ENCODE measurements at regions not wholly inside any gene's neighbourhood (a gene's known extent, or its start where the extent isn't known, plus 50 kb on each side); places are given as distances from the start of the nearest gene placed in this dataset.
A peak's percentile ranks its signal among the peaks of the same experiment; 100 is the strongest.

- no peak overlapping the region for H3K4me3 Mint-ChIP-seq
- H3K27ac Mint-ChIP-seq = peak overlapping the region in 1 of 3 experiments; percentile 87
- H3K36me3 Mint-ChIP-seq (ENCODE audit: low read depth) = no peaks in the 10 kb centered on the region
- H3K4me1 Mint-ChIP-seq = peaks cover 37% of the 10 kb centered on the region
- peaks cover 4% of the 10 kb centered on the region for H3K27me3 Mint-ChIP-seq (ENCODE audit: low read depth)
- TF ChIP-seq CTCF (IDR thresholded peaks at IDR 0.05; ENCODE audit: unreplicated experiment in 3 of 3) = peak; percentile 34 to 58 (median 43)
- no peaks in the 10 kb centered on the region for H3K9me3 Mint-ChIP-seq
Observed at GRCh38 chr10:128859738-128860386, 607.2 kb upstream of the MGMT start.

- Mint-ChIP-seq H3K27me3 (ENCODE audit: low read depth) (peaks cover 4% of the 10 kb centered on the region), H3K36me3 (ENCODE audit: low read depth) (no peaks in the 10 kb centered on the region), H3K4me1 (peaks cover 35% of the 10 kb centered on the region), H3K4me3 (no peak overlapping the region), H3K9me3 (no peaks in the 10 kb centered on the region), H3K27ac (peak overlapping the region in 2 of 3 experiments; percentile 9 to 87)
- TF ChIP-seq CTCF (IDR thresholded peaks at IDR 0.05; ENCODE audit: unreplicated experiment in 3 of 3) = no peak
Observed at GRCh38 chr10:128860574-128860973, 606.5 kb upstream of the MGMT start.

GRCh38 chr10:128861018-128861901, 605.8 kb upstream of the MGMT start:
- H3K27me3 Mint-ChIP-seq (ENCODE audit: low read depth) = peaks cover 4% of the 10 kb centered on the region
- H3K4me3 Mint-ChIP-seq = no peak overlapping the region
- H3K4me1 Mint-ChIP-seq = peaks cover 39% of the 10 kb centered on the region
- no peak for TF ChIP-seq CTCF (IDR thresholded peaks at IDR 0.05; ENCODE audit: unreplicated experiment in 3 of 3)
- peak overlapping the region in 2 of 3 experiments; percentile 3 to 9 for H3K27ac Mint-ChIP-seq
- H3K36me3 Mint-ChIP-seq (ENCODE audit: low read depth) = no peaks in the 10 kb centered on the region
- no peaks in the 10 kb centered on the region for H3K9me3 Mint-ChIP-seq

- H3K9me3 Mint-ChIP-seq = no peaks in the 10 kb centered on the region
- peaks cover 4% of the 10 kb centered on the region for H3K27me3 Mint-ChIP-seq (ENCODE audit: low read depth)
- peaks cover 41% of the 10 kb centered on the region for H3K4me1 Mint-ChIP-seq
- H3K4me3 Mint-ChIP-seq = no peak overlapping the region
- TF ChIP-seq CTCF (IDR thresholded peaks at IDR 0.05; ENCODE audit: unreplicated experiment in 3 of 3) = no peak
- no peaks in the 10 kb centered on the region for H3K36me3 Mint-ChIP-seq (ENCODE audit: low read depth)
- H3K27ac Mint-ChIP-seq = peak overlapping the region in 1 of 3 experiments; percentile 78
Observed at GRCh38 chr10:128863411-128863810, 603.6 kb upstream of the MGMT start.

- peaks cover 38% of the 10 kb centered on the region for H3K4me1 Mint-ChIP-seq
- H3K36me3 Mint-ChIP-seq (ENCODE audit: low read depth) = no peaks in the 10 kb centered on the region
- H3K27me3 Mint-ChIP-seq (ENCODE audit: low read depth) = peaks cover 4% of the 10 kb centered on the region
Observed at GRCh38 chr10:128863823-128864405, 603.1 kb upstream of the MGMT start.

More at GRCh38 chr10:128863823-128864405, 603.1 kb upstream of the MGMT start:
- no peak overlapping the region for H3K27ac Mint-ChIP-seq
- H3K4me3 Mint-ChIP-seq = no peak overlapping the region
- no peak for TF ChIP-seq CTCF (IDR thresholded peaks at IDR 0.05; ENCODE audit: unreplicated experiment in 3 of 3)
- no peaks in the 10 kb centered on the region for H3K9me3 Mint-ChIP-seq
